Aorta (tissue), 5 donors: ENCODE measurements at regions not wholly inside any gene's neighbourhood (a gene's known extent, or its start where the extent isn't known, plus 50 kb on each side); places are given as distances from the start of the nearest gene placed in this dataset.

Source experiments
- ATAC-seq: fragments of 200-7000 bp; cut with Tn5 transposase; one replicate; pipeline ENCODE4 v1.9.1; 2022; ENCODE audit warnings: moderate library complexity; ENCODE audit not compliant: low FRiP score
- DNase-seq, 2 donors: peaks; one replicate each; pipeline ENCODE4 v3.0.0-alpha.2; 2020
- H3K27ac ChIP-seq, 2 donors: one replicate each; pipeline ENCODE4 v1.5.1; 2013; ENCODE audit warnings: low read length in 2 of 2, mild to moderate bottlenecking in 2 of 2, moderate library complexity in 2 of 2, control low read depth in 1 of 2, inconsistent platforms in 1 of 2, low read depth in 1 of 2
- H3K27me3 ChIP-seq, 2 donors: one replicate each; pipeline ENCODE4 v1.6.1; 2013; ENCODE audit warnings: control low read depth in 1 of 2, low read length in 1 of 2, mild to moderate bottlenecking in 1 of 2, moderate library complexity in 1 of 2; ENCODE audit not compliant: insufficient read depth in 2 of 2, control insufficient read depth in 1 of 2
- H3K36me3 ChIP-seq, 2 donors: one replicate each; pipeline ENCODE4 v1.6.1; 2013; ENCODE audit warnings: control low read depth in 1 of 2, low read length in 1 of 2, mild to moderate bottlenecking in 1 of 2; ENCODE audit not compliant: insufficient read depth in 2 of 2, control insufficient read depth in 1 of 2
- H3K4me1 ChIP-seq, 2 donors: one replicate each; pipeline ENCODE4 v1.6.1; 2013; ENCODE audit warnings: low read length in 2 of 2, control low read depth in 1 of 2, mild to moderate bottlenecking in 1 of 2, moderate library complexity in 1 of 2; ENCODE audit not compliant: insufficient read depth in 2 of 2, control insufficient read depth in 1 of 2
- H3K4me3 ChIP-seq, 2 donors: one replicate each; pipeline ENCODE4 v1.5.1; 2013; ENCODE audit warnings: low read length in 2 of 2, control low read depth in 1 of 2, mild to moderate bottlenecking in 1 of 2
- H3K9me3 ChIP-seq: one replicate; pipeline ENCODE4 v1.6.1; 2013; ENCODE audit warnings: mild to moderate bottlenecking, low read length; ENCODE audit not compliant: control insufficient read depth
- WGBS, 2 donors: extraction: QIAGEN DNeasy Blood & Tissue Kit; methylation state at CpG; one replicate each; pipeline ENCODE4 v1.1.7; 2013; 5-methylcytosine and 5-hydroxymethylcytosine counted together
- intact Hi-C, 2 donors: fragments of 100-400 bp; cut with DNase I; formaldehyde crosslinking; loops; one replicate each; pipeline versions ENCODE4 v1.14.2 to v1.15.0; 2022
- donor health status: healthy with polysubstance abuse.
- donor health status: Bipolar disorder and iron deficiency.
- donor health status: DM: no; HTN: no; CAD: no.
- donor health status: DM: no; HTN: no; CAD: no.
- donor health status: DM: yes; HTN: yes; CAD: no.

DNA sequence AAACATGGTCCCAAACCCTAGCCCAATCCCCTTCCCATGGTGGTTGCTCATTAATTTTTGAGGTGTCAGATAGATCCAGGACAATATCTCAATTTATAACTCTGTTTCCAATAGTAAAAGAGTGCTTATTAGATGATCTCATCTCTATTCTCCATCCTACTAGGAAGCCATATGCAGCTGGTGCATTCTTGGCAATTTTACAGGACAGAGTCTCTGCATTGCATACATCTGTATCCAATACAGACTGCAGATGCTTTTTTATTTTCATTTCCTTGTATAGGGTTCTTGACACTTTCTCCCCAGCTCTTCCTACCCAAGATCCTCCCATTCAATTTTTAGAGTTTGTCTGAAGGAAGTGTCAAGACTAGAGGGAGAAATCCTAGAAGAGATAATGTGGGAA, 194.8 kb upstream of the DPH6 start:
- ATAC-seq (no peak), DNase-seq (no peak)
- H3K36me3 ChIP-seq = no peaks in the 10 kb centered on the region
- H3K27me3 ChIP-seq = no peaks in the 10 kb centered on the region
- no peaks in the 10 kb centered on the region for H3K4me1 ChIP-seq
- H3K27ac ChIP-seq = no peak overlapping the region
- H3K9me3 ChIP-seq = no peaks in the 10 kb centered on the region
- intact Hi-C loops = no loop called here
- no peak overlapping the region for H3K4me3 ChIP-seq

DNA sequence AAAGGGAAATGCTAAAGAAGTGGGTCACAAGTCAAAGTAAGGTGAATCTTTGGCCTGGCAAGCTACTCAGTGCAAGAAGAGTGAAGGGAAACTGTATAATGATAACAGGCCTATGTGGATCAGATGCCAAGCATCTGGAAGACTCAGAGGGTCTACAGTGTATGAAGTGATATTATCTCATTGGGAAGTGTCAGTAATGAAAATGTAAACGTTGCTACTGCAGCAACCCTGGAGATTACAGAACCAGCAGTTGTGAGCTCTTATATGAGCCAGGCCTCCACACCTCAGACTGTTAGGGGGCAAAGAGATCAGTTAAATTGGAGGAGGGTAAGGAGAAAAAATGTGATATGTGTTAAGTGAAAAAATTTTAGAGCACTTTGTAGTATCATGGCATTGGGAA, 195.4 kb upstream of the DPH6 start:
- H3K27me3 ChIP-seq = no peaks in the 10 kb centered on the region
- intact Hi-C loops = no loop called here
- H3K36me3 ChIP-seq = no peaks in the 10 kb centered on the region
- ATAC-seq (no peak), DNase-seq (no peak)
- H3K4me1 ChIP-seq = no peaks in the 10 kb centered on the region
- no peaks in the 10 kb centered on the region for H3K9me3 ChIP-seq
- H3K4me3 ChIP-seq = no peak overlapping the region
- 73 to 75% methylated on average over 1 of the region's 1 CpG for whole genome bisulfite sequencing, 2 donors
- no peak overlapping the region for H3K27ac ChIP-seq

DNA sequence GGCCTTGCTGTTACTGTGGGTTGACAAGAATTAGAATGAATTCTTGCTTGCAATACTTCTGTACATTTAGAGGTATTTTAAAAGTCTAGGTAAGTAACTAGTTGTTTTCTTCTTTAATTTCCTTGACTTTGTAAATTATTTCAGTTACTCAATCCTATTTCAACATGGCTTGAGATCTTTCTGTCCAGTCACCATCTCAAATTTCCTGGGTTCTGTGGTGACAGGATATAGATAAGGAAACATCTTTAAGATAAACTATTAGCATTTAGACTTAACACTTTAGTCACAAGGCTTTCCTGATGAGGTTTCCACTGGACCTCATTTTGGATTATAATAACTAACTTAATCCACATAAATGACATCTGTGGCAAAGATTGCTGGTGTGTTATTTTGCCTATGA, 195.9 kb upstream of the DPH6 start:
- H3K27me3 ChIP-seq = no peaks in the 10 kb centered on the region
- intact Hi-C loops = no loop called here

DNA sequence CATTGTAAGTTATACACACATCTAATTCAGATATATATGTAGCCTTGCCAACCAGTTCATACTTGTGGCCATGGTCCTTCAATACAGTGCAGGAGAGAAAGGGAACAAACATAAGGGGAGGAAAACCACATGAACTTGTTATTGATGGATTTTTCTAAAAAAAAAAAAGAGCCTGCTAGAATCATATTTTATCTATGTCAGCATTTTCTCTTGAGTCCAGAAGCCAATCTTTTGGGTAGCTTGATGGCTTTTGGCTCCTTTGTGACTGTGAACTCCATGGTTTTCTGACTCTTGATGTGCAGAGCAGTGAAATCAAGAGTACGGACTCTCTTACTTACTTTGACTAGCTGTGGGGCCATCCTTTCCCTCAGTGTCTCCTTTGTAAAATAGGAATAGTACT, 197.4 kb upstream of the DPH6 start:
- Histone ChIP-seq H3K4me1 (no peaks in the 10 kb centered on the region), H3K27ac (no peak overlapping the region), H3K27me3 (no peaks in the 10 kb centered on the region), H3K36me3 (no peaks in the 10 kb centered on the region), H3K9me3 (no peaks in the 10 kb centered on the region), H3K4me3 (no peak overlapping the region)
- no peak for DNase-seq
- intact Hi-C loops = no loop called here
- no peak for ATAC-seq
- WGBS, 2 donors = 97 to 99% methylated on average over 1 of the region's 1 CpG

More for the DNA sequence above, 195.9 kb upstream of the DPH6 start:
- H3K36me3 ChIP-seq = no peaks in the 10 kb centered on the region
- H3K9me3 ChIP-seq = no peaks in the 10 kb centered on the region
- ATAC-seq (no peak), DNase-seq (no peak)
- H3K4me3 ChIP-seq = no peak overlapping the region
- H3K4me1 ChIP-seq = no peaks in the 10 kb centered on the region
- no peak overlapping the region for H3K27ac ChIP-seq

DNA sequence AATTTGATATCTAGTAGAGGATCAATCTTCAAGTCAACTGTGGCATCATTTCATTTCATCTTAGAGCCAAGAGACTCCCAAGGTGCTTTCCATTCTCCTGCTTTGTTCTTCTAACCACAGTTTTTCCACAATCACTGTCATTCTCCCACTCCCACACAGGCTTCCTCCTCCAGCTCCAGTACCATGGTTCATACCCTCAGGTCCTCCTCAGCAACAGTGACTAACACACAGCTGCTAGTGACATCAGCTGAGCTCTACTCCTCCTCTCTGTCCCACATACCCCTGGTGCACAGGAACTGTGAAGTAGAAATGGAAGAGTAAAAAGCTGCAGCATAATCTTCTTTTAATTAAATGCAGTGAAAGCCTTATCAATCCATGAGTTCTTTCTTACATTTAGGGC, 200.2 kb upstream of the DPH6 start:
- H3K4me3 ChIP-seq = no peak overlapping the region
- no peaks in the 10 kb centered on the region for H3K9me3 ChIP-seq
- no peak for DNase-seq
- no peaks in the 10 kb centered on the region for H3K27me3 ChIP-seq
- H3K27ac ChIP-seq = no peak overlapping the region
- H3K4me1 ChIP-seq = no peaks in the 10 kb centered on the region
- no peaks in the 10 kb centered on the region for H3K36me3 ChIP-seq
- ATAC-seq = no peak
- intact Hi-C loops = no loop called here

DNA sequence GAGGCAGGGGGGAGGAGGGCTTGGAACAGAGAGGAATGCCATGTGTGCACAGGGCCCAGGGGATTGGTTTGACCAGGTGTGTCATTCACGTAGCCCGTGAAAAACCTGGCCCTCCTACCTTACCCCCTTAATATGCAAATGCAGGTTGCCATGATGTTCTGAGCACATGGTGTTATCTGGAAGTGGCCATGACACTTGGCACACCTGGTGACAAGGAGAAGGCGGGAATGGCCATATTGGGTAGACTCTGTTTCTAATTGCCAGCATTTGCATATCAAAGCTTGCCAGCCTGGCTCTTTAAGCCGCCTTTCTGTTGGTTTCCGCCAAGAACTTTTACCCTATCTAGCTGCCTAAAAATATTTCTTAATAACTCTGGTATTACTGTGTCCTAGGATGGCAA, 202.1 kb upstream of the DPH6 start:
- ATAC-seq (no peak), DNase-seq (no peak)
- no peaks in the 10 kb centered on the region for H3K36me3 ChIP-seq
- no peak overlapping the region for H3K4me3 ChIP-seq
- H3K27ac ChIP-seq = no peak overlapping the region
- H3K9me3 ChIP-seq = no peaks in the 10 kb centered on the region
- WGBS, 2 donors = 97 to 99% methylated on average over 5 of the region's 5 CpGs
- H3K27me3 ChIP-seq = no peaks in the 10 kb centered on the region
- no peaks in the 10 kb centered on the region for H3K4me1 ChIP-seq
- intact Hi-C loops = no loop called here

DNA sequence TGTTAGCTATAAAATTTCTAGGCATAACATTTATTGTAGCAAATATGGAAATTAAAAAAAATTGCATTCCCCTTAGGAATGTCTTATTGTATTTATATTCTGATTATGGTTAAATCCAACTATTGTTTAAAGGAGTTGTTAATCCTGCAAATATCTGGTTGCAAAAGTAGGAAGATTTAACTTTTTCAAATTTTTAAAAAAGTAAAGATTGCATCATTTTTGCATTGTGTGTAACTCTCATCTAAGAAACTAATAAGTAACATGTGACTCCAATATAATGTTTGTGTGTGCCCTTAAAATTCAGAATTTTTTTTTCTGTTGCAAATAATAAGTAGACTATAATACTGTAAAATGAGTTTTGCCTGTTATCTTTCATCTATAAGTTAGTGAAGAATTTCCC, 204.1 kb upstream of the DPH6 start:
- ATAC-seq = no peak
- no peaks in the 10 kb centered on the region for H3K9me3 ChIP-seq
- intact Hi-C loops = loop anchor here in 1 of 2 donors (10.0 kb wide), 1 partner anchor 205 kb away; the partner anchor contains the start of gene DPH6

DNA sequence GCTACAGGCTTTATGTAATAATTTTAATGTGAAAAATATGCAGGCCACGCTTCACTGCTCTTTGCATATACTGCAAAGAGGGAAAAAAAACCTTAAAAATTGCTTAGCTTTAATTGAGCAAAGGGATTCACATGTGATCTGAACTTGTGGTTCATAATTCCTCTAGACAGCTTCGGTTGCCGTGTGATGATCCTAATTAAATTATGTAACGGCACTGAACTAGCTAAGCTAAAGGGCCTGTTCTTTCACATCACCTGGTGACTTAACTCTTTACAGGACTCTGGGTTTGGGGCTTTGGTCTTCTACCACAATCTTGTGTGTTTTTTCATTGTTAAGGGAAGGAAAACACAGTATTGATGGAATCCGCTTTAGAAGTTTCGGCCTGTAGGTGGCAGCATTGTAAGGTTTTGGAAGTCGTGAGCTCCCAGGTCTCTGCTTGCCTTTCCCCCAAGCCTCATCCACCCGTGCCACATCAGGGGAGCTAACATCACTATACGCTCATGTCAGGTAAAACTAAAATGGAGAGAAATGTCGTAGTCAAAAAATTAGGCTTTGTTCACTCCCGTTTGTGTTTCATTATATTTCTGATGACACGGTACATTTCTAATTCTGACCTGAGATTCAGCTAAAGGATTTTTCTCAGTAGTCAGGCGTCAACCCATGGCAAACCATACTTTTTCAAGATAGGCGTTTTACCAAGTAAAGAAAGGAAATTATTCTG, 205.6 kb upstream of the DPH6 start:
- H3K4me3 ChIP-seq = no peak overlapping the region
- H3K4me1 ChIP-seq = peaks cover 2 to 3% of the 10 kb centered on the region in 2 donors
- intact Hi-C loops = loop anchor here in 1 of 2 donors (10.0 kb wide), 1 partner anchor 207 kb away; the partner anchor contains the start of gene DPH6
- no peaks in the 10 kb centered on the region for H3K36me3 ChIP-seq
- 23% methylated on average over 14 of the region's 14 CpGs for WGBS, 2 donors
- no peaks in the 10 kb centered on the region for H3K27me3 ChIP-seq
- ATAC-seq = peak; percentile 85
- DNase-seq = peak; percentile 72 to 79
- no peaks in the 10 kb centered on the region for H3K9me3 ChIP-seq
- H3K27ac ChIP-seq = no peak overlapping the region

More for the DNA sequence above, 204.1 kb upstream of the DPH6 start:
- Histone ChIP-seq H3K4me3 (no peak overlapping the region), H3K27me3 (no peaks in the 10 kb centered on the region), H3K4me1 (peaks cover 2 to 3% of the 10 kb centered on the region in 2 donors), H3K36me3 (no peaks in the 10 kb centered on the region), H3K27ac (no peak overlapping the region)
- no peak for DNase-seq

DNA sequence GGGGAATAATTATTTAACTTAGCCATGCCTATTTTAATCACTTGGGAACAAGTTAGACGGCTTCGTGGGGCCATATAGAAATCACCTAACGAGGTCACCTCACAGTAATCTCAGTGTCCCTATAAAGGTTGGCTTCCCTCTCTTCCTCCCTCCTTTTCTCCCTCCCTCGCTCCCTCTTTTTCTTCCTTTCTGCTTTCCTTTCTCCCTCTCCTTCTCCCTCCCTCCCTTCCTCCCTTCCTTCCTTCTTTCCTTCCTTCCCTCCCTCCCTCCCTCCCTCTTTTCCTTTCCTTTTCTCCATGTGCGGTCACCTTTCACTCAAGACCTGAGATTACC, 206.1 kb upstream of the DPH6 start:
- DNase-seq (no peak), ATAC-seq (no peak)
- Histone ChIP-seq H3K27ac (no peak overlapping the region), H3K27me3 (no peaks in the 10 kb centered on the region), H3K9me3 (no peaks in the 10 kb centered on the region), H3K4me3 (no peak overlapping the region), H3K4me1 (peaks cover 2 to 3% of the 10 kb centered on the region in 2 donors), H3K36me3 (no peaks in the 10 kb centered on the region)
- 71 to 81% methylated on average over 5 of the region's 5 CpGs for WGBS, 2 donors
- intact Hi-C loops = loop anchor here in 1 of 2 donors (10.0 kb wide), 1 partner anchor 207 kb away; the partner anchor contains the start of gene DPH6
